ENCODE measurements at regions not wholly inside any gene's neighbourhood (a gene's known extent, or its start where the extent isn't known, plus 50 kb on each side); places are given as distances from the start of the nearest gene placed in this dataset.

DNA sequence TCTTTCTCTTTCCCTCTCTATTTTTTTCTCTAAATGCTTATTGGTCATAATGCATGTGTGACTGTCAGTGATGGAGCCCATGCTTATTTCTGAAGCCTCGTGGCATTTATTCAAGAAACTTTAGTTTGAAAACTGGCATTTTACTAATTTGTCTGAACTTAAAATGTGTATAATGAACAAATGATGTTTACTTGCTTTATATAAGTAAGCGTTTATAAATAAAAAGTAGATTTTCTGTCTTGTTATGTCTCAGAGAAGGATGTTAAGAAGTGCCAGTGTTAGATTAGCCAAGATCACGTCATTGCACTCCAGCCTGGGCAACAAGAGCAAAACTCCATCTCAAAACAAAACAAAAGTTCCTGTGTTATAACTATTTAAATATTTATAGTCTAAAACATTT is 1568.1 kb downstream of the EFNB2 start:
- TF ChIP-seq, protein P1, sequence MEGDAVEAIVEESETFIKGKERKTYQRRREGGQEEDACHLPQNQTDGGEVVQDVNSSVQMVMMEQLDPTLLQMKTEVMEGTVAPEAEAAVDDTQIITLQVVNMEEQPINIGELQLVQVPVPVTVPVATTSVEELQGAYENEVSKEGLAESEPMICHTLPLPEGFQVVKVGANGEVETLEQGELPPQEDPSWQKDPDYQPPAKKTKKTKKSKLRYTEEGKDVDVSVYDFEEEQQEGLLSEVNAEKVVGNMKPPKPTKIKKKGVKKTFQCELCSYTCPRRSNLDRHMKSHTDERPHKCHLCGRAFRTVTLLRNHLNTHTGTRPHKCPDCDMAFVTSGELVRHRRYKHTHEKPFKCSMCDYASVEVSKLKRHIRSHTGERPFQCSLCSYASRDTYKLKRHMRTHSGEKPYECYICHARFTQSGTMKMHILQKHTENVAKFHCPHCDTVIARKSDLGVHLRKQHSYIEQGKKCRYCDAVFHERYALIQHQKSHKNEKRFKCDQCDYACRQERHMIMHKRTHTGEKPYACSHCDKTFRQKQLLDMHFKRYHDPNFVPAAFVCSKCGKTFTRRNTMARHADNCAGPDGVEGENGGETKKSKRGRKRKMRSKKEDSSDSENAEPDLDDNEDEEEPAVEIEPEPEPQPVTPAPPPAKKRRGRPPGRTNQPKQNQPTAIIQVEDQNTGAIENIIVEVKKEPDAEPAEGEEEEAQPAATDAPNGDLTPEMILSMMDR (conservative IDR thresholded peaks at IDR 0.05 in 1 of 2, IDR thresholded peaks at IDR 0.05 in 1 of 2; ENCODE audit: low read depth in 1 of 2, low read length in 2 of 2), result no peak
- no peak for TF ChIP-seq EZH2 (IDR thresholded peaks at IDR 0.05; ENCODE audit: low read length, missing control alignments)
